CD14-positive monocyte (primary cell): ENCODE measurements at regions not wholly inside any gene's neighbourhood (a gene's known extent, or its start where the extent isn't known, plus 50 kb on each side); places are given as distances from the start of the nearest gene placed in this dataset.

Experiments
- DNase-seq, 3 donors: peaks; one replicate each; pipeline ENCODE4 v3.0.0-alpha.2; 2011 to 2022
- H2AFZ ChIP-seq: 2 replicates; pipeline ENCODE4 v1.6.0; 2012; ENCODE audit warnings: mild to moderate bottlenecking, low read depth, low read length, inconsistent platforms; ENCODE audit not compliant: insufficient read depth, poor library complexity, severe bottlenecking
- H3K27ac ChIP-seq, 2 donors: 1 replicate in 1 of 2; 2 replicates in 1 of 2; pipeline ENCODE4 v1.5.1; 2012 to 2013; ENCODE audit warnings: low read length in 2 of 2, control low read depth in 1 of 2, inconsistent platforms in 1 of 2, low read depth in 1 of 2, mild to moderate bottlenecking in 1 of 2
- H3K27me3 ChIP-seq, 2 donors: one replicate each; pipeline versions ENCODE4 v1.6.0 to v1.6.1; 2011 to 2013; ENCODE audit warnings: low read length in 2 of 2; ENCODE audit not compliant: control insufficient read depth in 2 of 2, insufficient read depth in 2 of 2
- H3K36me3 ChIP-seq, 2 donors: replicated peaks in 1 of 2; 1 replicate in 1 of 2; 2 replicates in 1 of 2; pipeline versions ENCODE4 v1.5.1 to v1.6.1; 2012 to 2013; ENCODE audit warnings: low read length in 2 of 2, control low read depth in 1 of 2, inconsistent platforms in 1 of 2, mild to moderate bottlenecking in 1 of 2; ENCODE audit not compliant: insufficient read depth in 2 of 2, control insufficient read depth in 1 of 2
- H3K4me1 ChIP-seq, 2 donors: 1 replicate in 1 of 2; 2 replicates in 1 of 2; pipeline versions ENCODE4 v1.5.1 to v1.6.1; 2012 to 2013; ENCODE audit warnings: low read length in 2 of 2, control low read depth in 1 of 2, inconsistent platforms in 1 of 2, mild to moderate bottlenecking in 1 of 2, moderate library complexity in 1 of 2; ENCODE audit not compliant: insufficient read depth in 2 of 2, control insufficient read depth in 1 of 2
- H3K4me2 ChIP-seq: replicated peaks from 2 replicates; pipeline ENCODE3; 2012; ENCODE audit warnings: low read length, moderate library complexity, mild to moderate bottlenecking; ENCODE audit not compliant: poor library complexity, severe bottlenecking; ENCODE audit errors: extremely low read depth
- H3K4me3 ChIP-seq, 3 experiments: fragments of 200-600 bp in 1 of 3; sonication (generic) in 1 of 3; replicated peaks in 1 of 3; 1 replicate in 2 of 3; 2 replicates in 1 of 3; pipeline ENCODE4 v1.5.1; 2011 to 2013; ENCODE audit warnings: low read length in 3 of 3, mild to moderate bottlenecking in 3 of 3, control low read depth in 2 of 3, low read depth in 2 of 3, inconsistent platforms in 1 of 3, moderate library complexity in 1 of 3
- H3K79me2 ChIP-seq: 2 replicates; pipeline ENCODE4 v1.6.0; 2012; ENCODE audit warnings: mild to moderate bottlenecking, control low read depth, inconsistent platforms, low read length, moderate library complexity; ENCODE audit not compliant: insufficient read depth
- H3K9ac ChIP-seq: 2 replicates; pipeline ENCODE4 v1.6.0; 2017; ENCODE audit warnings: low read length, mild to moderate bottlenecking; ENCODE audit not compliant: insufficient read depth, poor library complexity, severe bottlenecking
- H3K9me3 ChIP-seq, 2 donors: replicated peaks in 1 of 2; 1 replicate in 1 of 2; 2 replicates in 1 of 2; pipeline versions ENCODE4 v1.5.1 to v1.6.1; 2012 to 2013; ENCODE audit warnings: low read length in 2 of 2, control low read depth in 1 of 2; ENCODE audit not compliant: control insufficient read depth in 1 of 2, insufficient read depth in 1 of 2
- H4K20me1 ChIP-seq: 2 replicates; pipeline ENCODE4 v1.6.0; 2012; ENCODE audit warnings: mild to moderate bottlenecking, low read length, control low read depth, moderate library complexity; ENCODE audit not compliant: insufficient read depth
- H3K27ac Mint-ChIP-seq, 7 donors: one replicate each; pipeline ENCODE4 v1.8.0; 2020; ENCODE audit warnings: mild to moderate bottlenecking in 7 of 7, mixed read lengths in 7 of 7, moderate library complexity in 6 of 7, inconsistent platforms in 2 of 7
- H3K27me3 Mint-ChIP-seq, 3 donors: one replicate each; pipeline ENCODE4 v1.8.0; 2021 to 2022; ENCODE audit warnings: low read depth in 3 of 3, mild to moderate bottlenecking in 3 of 3, mixed read lengths in 3 of 3, moderate library complexity in 3 of 3, inconsistent platforms in 1 of 3
- H3K36me3 Mint-ChIP-seq, 2 donors: one replicate each; pipeline ENCODE4 v1.8.0; 2020; ENCODE audit warnings: mixed read lengths in 2 of 2, inconsistent platforms in 1 of 2, mild to moderate bottlenecking in 1 of 2
- H3K4me1 Mint-ChIP-seq: one replicate; pipeline ENCODE4 v1.8.0; 2020; ENCODE audit warnings: mild to moderate bottlenecking, mixed read lengths
- H3K4me3 Mint-ChIP-seq, 2 donors: one replicate each; pipeline ENCODE4 v1.8.0; 2020; ENCODE audit warnings: mild to moderate bottlenecking in 2 of 2, mixed read lengths in 2 of 2, moderate library complexity in 1 of 2
- H3K9me3 Mint-ChIP-seq, 7 donors: one replicate each; pipeline ENCODE4 v1.8.0; 2020 to 2022; ENCODE audit warnings: mixed read lengths in 7 of 7, mild to moderate bottlenecking in 6 of 7, moderate library complexity in 6 of 7, inconsistent platforms in 2 of 7
- CTCF ChIP-seq: fragments of 200-600 bp; IDR thresholded peaks from one replicate; pipeline ENCODE4 v1.8.0; 2022; ENCODE audit warnings: antibody characterized with exemption, mild to moderate bottlenecking
- WGBS: methylation state at CpG from one replicate; pipeline ENCODE4 v1.1.5; 2013; ENCODE audit warnings: missing lambda C conversion rate; ENCODE audit not compliant: insufficient coverage; 5-methylcytosine and 5-hydroxymethylcytosine counted together
- intact Hi-C, 2 donors: fragments of 100-400 bp; cut with micrococcal nuclease; formaldehyde crosslinking; loops; one replicate each; pipeline versions ENCODE4 v1.15.0 to v1.15.1; 2023

GRCh38 chr20:58038123-58038654 lies 190.3 kb downstream of the ANKRD60 start:
- Histone ChIP-seq H3K4me1 (no peaks in the 10 kb centered on the region), H2AFZ (no peak overlapping the region), H3K27me3 (no peaks in the 10 kb centered on the region), H3K36me3 (no peaks in the 10 kb centered on the region), H3K4me3 (no peak overlapping the region), H3K9me3 (no peaks in the 10 kb centered on the region), H3K79me2 (no peaks in the 10 kb centered on the region), H3K27ac (no peak overlapping the region), H3K4me2 (no peak overlapping the region), H3K9ac (no peak overlapping the region), H4K20me1 (no peaks in the 10 kb centered on the region)
- H3K27ac Mint-ChIP-seq = no peak overlapping the region
- H3K4me1 Mint-ChIP-seq = no peaks in the 10 kb centered on the region
- DNase-seq = no peak
- H3K27me3 Mint-ChIP-seq = peaks cover 5 to 10% (median 9%) of the 10 kb centered on the region in 3 donors
- WGBS = 71% methylated on average over 9 of the region's 9 CpGs
- H3K9me3 Mint-ChIP-seq = peaks cover 0 to 1% (median 0%) of the 10 kb centered on the region in 7 donors
- no peak overlapping the region for H3K4me3 Mint-ChIP-seq
- no peaks in the 10 kb centered on the region for H3K36me3 Mint-ChIP-seq
- intact Hi-C loops = no loop called here
- TF ChIP-seq CTCF = no peak

- Histone ChIP-seq H3K27me3 (no peaks in the 10 kb centered on the region), H3K4me1 (no peaks in the 10 kb centered on the region), H4K20me1 (no peaks in the 10 kb centered on the region), H2AFZ (no peak overlapping the region), H3K9me3 (no peaks in the 10 kb centered on the region), H3K79me2 (no peaks in the 10 kb centered on the region), H3K27ac (no peak overlapping the region), H3K4me2 (no peak overlapping the region), H3K36me3 (no peaks in the 10 kb centered on the region), H3K4me3 (no peak overlapping the region), H3K9ac (no peak overlapping the region)
- TF ChIP-seq CTCF = no peak
- intact Hi-C loops = no loop called here
- Mint-ChIP-seq H3K27me3 (peaks cover 7 to 11% (median 8%) of the 10 kb centered on the region in 3 donors), H3K4me3 (no peak overlapping the region), H3K27ac (no peak overlapping the region), H3K4me1 (no peaks in the 10 kb centered on the region), H3K36me3 (no peaks in the 10 kb centered on the region), H3K9me3 (peaks cover 0 to 2% (median 0%) of the 10 kb centered on the region in 7 donors)
- DNase-seq = no peak
- WGBS = no CpG with 5 or more reads among the region's 2 CpGs
Observed at GRCh38 chr20:58037631-58038030, 190.8 kb downstream of the ANKRD60 start.
